ENCODE measurements at regions not wholly inside any gene's neighbourhood (a gene's known extent, or its start where the extent isn't known, plus 50 kb on each side); places are given as distances from the start of the nearest gene placed in this dataset.
A peak's percentile ranks its signal among the peaks of the same experiment; 100 is the strongest.

DNA sequence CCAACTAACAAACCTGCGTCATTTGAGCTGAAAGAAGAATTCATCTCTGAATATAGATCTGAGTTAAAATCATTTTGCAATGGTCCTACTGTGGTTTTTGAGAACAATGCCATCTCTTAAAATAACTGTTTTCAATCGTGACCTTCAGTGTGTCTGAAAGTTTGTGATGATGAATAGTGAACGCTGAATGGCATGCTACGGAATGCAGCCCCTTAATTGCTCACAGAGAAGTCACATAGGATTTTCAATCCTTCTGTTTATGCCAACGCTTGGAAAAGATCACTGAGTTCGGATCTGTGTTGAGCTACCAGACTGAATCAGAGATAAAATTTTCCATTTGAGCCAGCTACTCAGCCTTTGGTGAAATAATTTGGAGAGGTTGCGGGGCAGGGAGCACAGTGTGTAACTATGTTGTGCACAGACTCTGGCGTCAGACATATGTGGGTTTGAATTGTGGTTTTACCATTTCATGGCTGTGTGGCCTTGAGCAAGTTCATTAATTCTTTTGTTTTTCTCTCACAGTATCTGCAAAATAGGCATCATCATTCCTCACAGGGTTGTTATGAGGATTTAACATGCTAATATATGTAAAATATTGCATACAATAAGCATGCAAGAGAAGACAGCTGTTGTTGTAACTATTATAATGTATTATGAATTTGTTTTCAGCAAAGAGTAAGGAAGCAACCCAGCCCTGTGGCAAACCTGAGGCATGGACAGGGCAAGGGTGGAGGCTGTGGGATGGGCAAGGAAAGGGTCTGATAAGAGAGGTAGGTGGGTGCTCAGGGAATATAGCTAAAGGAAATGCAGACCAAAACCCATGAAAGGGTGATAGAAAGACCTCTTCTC is 679.9 kb downstream of the KCNA4 start:
- intact Hi-C loops (cut with DNase I), result no loop called here

DNA sequence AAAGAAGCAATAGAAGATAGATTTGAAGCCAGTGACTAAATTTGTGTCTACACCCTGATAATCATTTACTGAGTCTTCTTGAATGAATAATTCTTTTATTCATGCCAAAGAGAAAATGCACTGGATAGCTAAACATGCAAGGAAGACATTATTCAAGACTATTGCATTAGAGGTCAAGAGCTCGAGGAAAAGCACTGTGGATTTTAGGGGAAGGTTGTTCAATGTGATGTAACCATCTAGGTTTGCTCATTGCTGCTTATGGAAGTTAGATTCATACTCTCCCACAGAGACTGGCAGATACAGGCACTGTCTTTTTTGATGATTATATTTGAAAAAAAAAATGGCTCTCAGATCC is 682.1 kb downstream of the KCNA4 start:
- Histone ChIP-seq H3K27ac (no peak overlapping the region), H3K4me3 (no peak overlapping the region), H3K9me3 (no peaks in the 10 kb centered on the region), H3K36me3 (no peaks in the 10 kb centered on the region), H3K4me1 (no peaks in the 10 kb centered on the region), H3K27me3 (no peaks in the 10 kb centered on the region)
- no peak for DNase-seq
- no peak for ATAC-seq
- TF ChIP-seq, protein P1, sequence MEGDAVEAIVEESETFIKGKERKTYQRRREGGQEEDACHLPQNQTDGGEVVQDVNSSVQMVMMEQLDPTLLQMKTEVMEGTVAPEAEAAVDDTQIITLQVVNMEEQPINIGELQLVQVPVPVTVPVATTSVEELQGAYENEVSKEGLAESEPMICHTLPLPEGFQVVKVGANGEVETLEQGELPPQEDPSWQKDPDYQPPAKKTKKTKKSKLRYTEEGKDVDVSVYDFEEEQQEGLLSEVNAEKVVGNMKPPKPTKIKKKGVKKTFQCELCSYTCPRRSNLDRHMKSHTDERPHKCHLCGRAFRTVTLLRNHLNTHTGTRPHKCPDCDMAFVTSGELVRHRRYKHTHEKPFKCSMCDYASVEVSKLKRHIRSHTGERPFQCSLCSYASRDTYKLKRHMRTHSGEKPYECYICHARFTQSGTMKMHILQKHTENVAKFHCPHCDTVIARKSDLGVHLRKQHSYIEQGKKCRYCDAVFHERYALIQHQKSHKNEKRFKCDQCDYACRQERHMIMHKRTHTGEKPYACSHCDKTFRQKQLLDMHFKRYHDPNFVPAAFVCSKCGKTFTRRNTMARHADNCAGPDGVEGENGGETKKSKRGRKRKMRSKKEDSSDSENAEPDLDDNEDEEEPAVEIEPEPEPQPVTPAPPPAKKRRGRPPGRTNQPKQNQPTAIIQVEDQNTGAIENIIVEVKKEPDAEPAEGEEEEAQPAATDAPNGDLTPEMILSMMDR (IDR thresholded peaks at IDR 0.05), result no peak
- intact Hi-C loops (cut with DNase I), result no loop called here

More for the DNA sequence above, 679.9 kb downstream of the KCNA4 start:
- Histone ChIP-seq H3K9me3 (no peaks in the 10 kb centered on the region), H3K4me3 (no peak overlapping the region), H3K36me3 (no peaks in the 10 kb centered on the region), H3K4me1 (no peaks in the 10 kb centered on the region), H3K27ac (no peak overlapping the region), H3K27me3 (no peaks in the 10 kb centered on the region)
- TF ChIP-seq, protein P1 (IDR thresholded peaks at IDR 0.05), result no peak
- DNase-seq, result no peak
- ATAC-seq, result no peak

DNA sequence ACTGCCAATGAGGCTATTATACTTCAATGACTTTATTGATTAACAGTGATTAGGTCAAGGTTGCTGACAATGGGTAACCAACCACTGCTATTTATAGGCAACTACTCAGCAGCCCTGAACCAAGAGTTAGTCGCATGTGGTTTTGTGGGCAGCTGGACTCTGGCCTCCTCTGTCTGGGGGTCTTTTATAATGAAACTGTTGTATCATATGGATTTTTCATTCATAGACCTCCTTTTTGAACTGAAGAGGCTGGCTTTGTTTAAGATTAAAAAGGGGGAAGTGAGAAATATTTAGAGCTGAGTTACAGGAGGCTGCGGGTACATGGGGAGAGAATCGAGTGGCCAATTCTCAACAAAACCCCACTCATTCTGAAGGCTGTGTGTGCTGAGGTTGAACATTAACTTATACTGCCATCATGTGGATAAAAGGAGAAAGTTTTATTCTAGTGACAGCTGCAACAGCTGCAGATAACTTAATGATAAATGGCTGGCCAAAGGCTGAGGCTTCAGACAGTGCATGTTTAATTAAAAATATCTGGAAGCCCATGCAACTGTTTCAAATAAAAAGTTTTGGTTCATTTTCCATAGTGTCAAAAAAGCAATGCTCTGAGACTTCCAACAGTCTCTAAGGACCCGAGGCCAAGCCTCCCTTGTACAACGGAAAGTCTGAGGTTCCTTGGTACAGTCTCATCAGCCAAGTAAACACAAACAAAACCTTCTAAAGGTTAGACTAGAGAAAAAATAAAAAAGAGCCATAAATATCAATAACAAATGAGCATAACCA is 682.6 kb downstream of the KCNA4 start:
- H3K27me3 ChIP-seq, result no peaks in the 10 kb centered on the region
- TF ChIP-seq, protein P1 (IDR thresholded peaks at IDR 0.05), result peak; percentile 15 to 19
- H3K27ac ChIP-seq, result no peak overlapping the region
- H3K36me3 ChIP-seq, result no peaks in the 10 kb centered on the region
- H3K4me3 ChIP-seq, result no peak overlapping the region
- ATAC-seq, result peak; percentile 47
- peak in 2 of 4 donors; percentile 6 to 24 for DNase-seq
- no peaks in the 10 kb centered on the region for H3K4me1 ChIP-seq
- no peaks in the 10 kb centered on the region for H3K9me3 ChIP-seq
- intact Hi-C loops (cut with DNase I), result no loop called here

DNA sequence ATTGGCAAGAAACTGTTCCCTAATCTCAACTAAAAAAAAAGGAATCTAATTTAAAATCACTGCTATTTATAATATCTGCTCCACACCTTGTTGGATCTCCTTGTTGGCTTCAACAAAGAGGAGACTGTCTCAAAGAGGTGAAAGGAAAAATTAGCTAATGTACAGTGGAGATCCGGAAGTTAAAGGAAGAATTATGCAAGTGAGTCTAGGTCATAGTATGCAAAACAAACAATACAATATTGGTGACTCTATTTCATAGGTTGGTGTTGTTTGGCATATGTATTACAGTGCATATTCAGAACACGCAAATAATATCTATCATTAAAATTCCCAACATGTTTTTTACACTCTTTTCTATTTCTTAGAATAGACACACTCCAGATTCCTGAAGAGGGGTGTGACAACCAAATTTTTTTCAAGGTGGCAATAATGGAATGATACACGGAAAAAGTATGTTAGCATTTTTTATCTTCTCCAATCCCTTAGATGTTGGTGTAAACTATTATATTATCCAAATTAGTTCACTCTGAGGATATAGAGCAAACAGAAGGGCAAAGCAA is 685.3 kb downstream of the KCNA4 start:
- Histone ChIP-seq H3K4me3 (no peak overlapping the region), H3K27me3 (no peaks in the 10 kb centered on the region), H3K27ac (no peak overlapping the region), H3K9me3 (no peaks in the 10 kb centered on the region), H3K36me3 (no peaks in the 10 kb centered on the region), H3K4me1 (no peaks in the 10 kb centered on the region)
- TF ChIP-seq, protein P1 (IDR thresholded peaks at IDR 0.05), result no peak
- intact Hi-C loops (cut with DNase I), result no loop called here
- no peak for DNase-seq
- no peak for ATAC-seq

DNA sequence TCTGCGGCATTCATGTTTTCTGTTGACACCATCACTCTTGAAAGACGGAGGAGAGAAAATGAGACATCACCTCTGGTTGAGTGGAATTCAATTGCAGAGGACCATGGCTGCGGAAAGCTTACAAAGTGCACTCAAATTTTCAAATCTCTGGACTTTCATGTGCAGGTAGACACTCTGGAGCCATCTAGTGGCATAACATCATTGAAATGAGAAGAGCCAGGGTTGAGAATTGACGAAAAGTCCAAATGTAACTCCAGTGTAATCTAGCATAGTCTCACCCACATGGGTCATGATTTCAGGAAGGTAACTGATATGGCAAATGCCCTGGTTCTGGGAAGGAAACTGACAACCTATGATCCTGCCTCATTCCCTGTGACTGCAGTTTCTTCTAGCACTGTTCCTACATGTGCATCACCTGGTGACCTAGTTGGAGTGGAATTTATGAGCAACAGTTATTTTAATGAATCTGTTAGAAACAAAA is 687.8 kb downstream of the KCNA4 start:
- H3K27ac ChIP-seq, result no peak overlapping the region
- peak; percentile 62 for ATAC-seq
- no peaks in the 10 kb centered on the region for H3K27me3 ChIP-seq
- no peaks in the 10 kb centered on the region for H3K4me1 ChIP-seq
- intact Hi-C loops (cut with DNase I), result no loop called here
- H3K9me3 ChIP-seq, result no peaks in the 10 kb centered on the region
- DNase-seq, result peak in 2 of 4 donors; percentile 5 to 26
- H3K36me3 ChIP-seq, result no peaks in the 10 kb centered on the region
- no peak overlapping the region for H3K4me3 ChIP-seq
- TF ChIP-seq, protein P1 (IDR thresholded peaks at IDR 0.05), result no peak

Data from left lung (tissue), 4 donors.